ENCODE measurements at regions not wholly inside any gene's neighbourhood (a gene's known extent, or its start where the extent isn't known, plus 50 kb on each side); places are given as distances from the start of the nearest gene placed in this dataset.

GRCh38 chr3:157671656-157672055 is 168.4 kb upstream of the VEPH1 start:
- no peak for TF ChIP-seq POLR2A (IDR thresholded peaks at IDR 0.05)
- TF ChIP-seq CTCF (IDR thresholded peaks at IDR 0.05), result no peak

All from testis (tissue), 2 donors.